Coronary artery (tissue), 2 donors: ENCODE measurements at regions not wholly inside any gene's neighbourhood (a gene's known extent, or its start where the extent isn't known, plus 50 kb on each side); places are given as distances from the start of the nearest gene placed in this dataset.

Experiments
- DNase-seq: peaks from one replicate; pipeline ENCODE4 v3.0.0-alpha.2; 2017; ENCODE audit warnings: low spot score
- H3K27ac ChIP-seq, 2 donors: fragments of 200-600 bp; sonication (generic); one replicate each; pipeline ENCODE4 v1.5.1; 2016 to 2019
- H3K4me3 ChIP-seq: fragments of 200-600 bp; sonication (generic); 2 replicates; pipeline ENCODE4 v1.5.1; 2016; ENCODE audit warnings: mild to moderate bottlenecking, moderate library complexity
- TF ChIP-seq, protein P1 (sequence below): fragments of 200-600 bp; sonication (generic); IDR thresholded peaks from one replicate; pipeline ENCODE4 v1.5.1; 2019; ENCODE audit warnings: antibody characterized with exemption

DNA sequence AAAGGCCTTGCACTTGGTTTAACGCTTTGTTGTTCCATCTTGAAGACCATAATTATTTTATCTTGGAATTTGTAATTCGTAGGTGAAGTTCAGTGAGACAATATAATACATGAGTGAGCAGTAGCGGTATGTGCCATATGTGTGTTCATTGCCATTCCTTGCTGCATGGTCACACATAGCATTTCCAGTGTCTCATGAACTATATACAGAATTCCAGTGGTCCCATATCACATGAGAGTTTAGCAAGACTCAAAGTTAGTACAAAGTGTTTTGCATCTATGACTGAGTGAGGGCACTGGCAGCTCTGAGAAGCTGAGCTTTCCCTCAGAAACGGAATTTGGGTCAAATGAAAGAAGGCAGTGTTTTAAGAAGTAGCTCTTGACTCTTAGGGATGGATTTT lies 359.8 kb downstream of the FOXG1 start:
- no peak for DNase-seq
- H3K27ac ChIP-seq = no peak overlapping the region
- TF ChIP-seq, protein P1, sequence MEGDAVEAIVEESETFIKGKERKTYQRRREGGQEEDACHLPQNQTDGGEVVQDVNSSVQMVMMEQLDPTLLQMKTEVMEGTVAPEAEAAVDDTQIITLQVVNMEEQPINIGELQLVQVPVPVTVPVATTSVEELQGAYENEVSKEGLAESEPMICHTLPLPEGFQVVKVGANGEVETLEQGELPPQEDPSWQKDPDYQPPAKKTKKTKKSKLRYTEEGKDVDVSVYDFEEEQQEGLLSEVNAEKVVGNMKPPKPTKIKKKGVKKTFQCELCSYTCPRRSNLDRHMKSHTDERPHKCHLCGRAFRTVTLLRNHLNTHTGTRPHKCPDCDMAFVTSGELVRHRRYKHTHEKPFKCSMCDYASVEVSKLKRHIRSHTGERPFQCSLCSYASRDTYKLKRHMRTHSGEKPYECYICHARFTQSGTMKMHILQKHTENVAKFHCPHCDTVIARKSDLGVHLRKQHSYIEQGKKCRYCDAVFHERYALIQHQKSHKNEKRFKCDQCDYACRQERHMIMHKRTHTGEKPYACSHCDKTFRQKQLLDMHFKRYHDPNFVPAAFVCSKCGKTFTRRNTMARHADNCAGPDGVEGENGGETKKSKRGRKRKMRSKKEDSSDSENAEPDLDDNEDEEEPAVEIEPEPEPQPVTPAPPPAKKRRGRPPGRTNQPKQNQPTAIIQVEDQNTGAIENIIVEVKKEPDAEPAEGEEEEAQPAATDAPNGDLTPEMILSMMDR = no peak
- no peak overlapping the region for H3K4me3 ChIP-seq

DNA sequence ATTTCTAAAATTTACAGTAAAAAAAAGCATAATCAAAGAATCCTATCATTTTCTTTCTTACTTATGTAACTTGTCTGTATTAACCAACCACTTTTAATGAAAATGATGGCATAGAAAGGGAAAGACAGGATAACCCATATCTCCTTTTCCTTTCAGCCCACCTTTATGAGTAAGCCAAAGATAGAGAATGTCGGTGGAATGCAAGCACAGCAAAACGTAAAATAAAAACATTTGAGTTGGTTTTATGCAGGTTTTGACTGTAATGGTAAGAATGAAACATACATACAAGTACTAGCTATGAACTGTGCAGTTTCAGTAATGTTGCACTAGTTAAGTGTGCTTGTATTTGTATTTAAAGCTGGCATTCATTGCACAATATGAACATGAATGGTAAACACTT lies 360.3 kb downstream of the FOXG1 start:
- no peak for DNase-seq
- Histone ChIP-seq H3K27ac (no peak overlapping the region), H3K4me3 (no peak overlapping the region)
- TF ChIP-seq, protein P1 = no peak

DNA sequence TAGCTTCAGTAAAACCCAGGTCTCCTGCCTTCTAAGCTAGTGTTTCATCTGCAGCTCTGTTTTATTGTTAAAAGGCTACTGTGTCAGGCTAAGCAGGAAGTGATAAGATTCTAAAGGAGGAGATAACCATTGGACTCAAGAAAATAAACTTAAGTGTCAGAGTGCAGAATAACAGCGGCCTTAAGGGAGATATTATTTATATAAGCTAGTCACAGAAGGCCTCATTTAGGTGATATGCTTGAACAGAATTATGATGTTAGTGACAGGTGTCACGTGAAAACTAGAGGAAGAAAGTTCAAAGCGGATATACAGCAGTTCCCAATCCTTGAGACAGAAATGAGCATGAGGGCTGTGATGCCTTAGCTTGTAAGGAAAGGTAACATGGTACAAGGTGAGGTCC lies 373.4 kb downstream of the FOXG1 start:
- DNase-seq = no peak
- H3K4me3 ChIP-seq = no peak overlapping the region
- TF ChIP-seq, protein P1 = no peak
- H3K27ac ChIP-seq = no peak overlapping the region

DNA sequence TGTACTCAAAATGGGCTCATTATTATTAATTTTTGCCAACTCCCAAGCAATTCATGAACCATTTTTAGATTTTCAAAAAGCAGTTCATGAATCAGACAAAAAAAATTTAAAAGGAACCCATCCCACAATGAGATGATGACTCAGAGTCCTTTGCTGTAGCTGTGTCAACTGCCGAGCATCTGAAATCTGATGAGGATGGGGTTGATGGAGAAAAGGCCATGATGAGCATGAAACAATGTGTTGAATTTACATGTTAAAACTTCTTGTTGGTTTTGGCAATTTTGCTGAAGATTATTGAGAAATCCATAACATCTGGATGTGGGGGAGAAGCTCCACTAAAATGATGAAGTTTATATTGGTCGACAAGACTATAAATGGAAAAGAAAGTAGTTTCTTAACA lies 378.0 kb downstream of the FOXG1 start:
- TF ChIP-seq, protein P1 = no peak
- no peak for DNase-seq
- H3K4me3 ChIP-seq = no peak overlapping the region
- H3K27ac ChIP-seq = no peak overlapping the region

DNA sequence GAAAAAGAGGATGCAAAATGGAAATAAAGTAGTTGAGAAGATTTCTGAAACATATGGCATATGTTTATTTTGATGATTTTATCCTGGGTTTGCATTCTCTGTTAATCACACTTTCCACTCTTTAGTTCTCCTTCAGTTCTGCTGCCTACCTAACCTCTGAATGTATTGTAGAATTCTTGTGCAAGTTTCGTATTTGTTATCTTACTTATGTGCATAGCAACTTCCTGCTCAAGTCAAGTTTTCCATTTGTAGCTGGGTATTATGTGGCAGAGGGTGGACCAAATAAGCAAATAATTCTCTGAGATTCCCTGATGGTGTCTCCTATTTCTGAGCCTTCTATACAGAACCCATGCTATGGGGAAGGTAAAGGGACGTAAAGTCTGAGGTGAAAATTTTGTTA lies 381.6 kb downstream of the FOXG1 start:
- Histone ChIP-seq H3K4me3 (no peak overlapping the region), H3K27ac (no peak overlapping the region)
- no peak for DNase-seq
- TF ChIP-seq, protein P1 = no peak

DNA sequence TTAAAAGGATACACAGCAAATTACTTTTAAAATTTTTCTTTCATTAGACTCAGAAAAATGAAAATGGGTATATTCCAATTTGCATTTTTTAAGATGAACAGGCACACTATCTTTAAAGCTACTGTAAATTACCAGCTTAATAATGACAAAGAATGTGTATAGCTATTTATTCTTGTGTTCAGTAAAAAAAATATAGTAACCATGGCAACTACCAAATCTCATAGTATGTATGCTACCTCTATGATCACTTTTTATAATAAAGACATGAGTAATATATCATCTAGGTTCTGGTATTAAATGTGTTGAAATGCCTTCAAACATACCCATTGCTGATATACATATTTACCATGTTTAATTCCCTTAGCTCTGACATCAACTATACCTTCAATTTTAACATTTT lies 383.2 kb downstream of the FOXG1 start:
- DNase-seq = no peak
- H3K4me3 ChIP-seq = no peak overlapping the region
- TF ChIP-seq, protein P1 = no peak
- no peak overlapping the region for H3K27ac ChIP-seq

DNA sequence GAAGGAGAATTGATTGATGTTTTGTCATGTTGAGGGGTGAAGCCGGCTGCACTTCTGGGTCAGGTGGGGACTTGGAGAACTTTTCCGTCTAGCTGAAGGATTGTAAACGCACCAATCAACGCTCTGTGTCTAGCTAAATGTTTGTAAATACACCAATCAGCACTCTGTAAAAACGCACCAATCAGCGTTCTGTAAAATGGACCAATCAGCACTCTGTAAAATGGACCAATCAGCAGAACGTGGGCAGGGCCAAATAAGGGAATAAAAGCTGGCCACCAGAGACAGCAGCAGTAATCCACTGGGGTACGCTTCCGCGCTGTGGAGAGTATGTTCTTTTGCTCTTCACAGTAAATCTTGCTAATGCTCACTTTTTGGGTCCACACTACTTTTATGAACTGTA lies 384.1 kb downstream of the FOXG1 start:
- no peak overlapping the region for H3K27ac ChIP-seq
- no peak for DNase-seq
- TF ChIP-seq, protein P1 = no peak
- no peak overlapping the region for H3K4me3 ChIP-seq
